GM23248 (cell line): ENCODE measurements at regions not wholly inside any gene's neighbourhood (a gene's known extent, or its start where the extent isn't known, plus 50 kb on each side); places are given as distances from the start of the nearest gene placed in this dataset.

Experiments
- EZH2 ChIP-seq: fragments of 200-600 bp; sonication (generic); IDR thresholded peaks from 2 replicates; pipeline ENCODE4 v1.6.1; 2018; ENCODE audit warnings: antibody characterized with exemption, mild to moderate bottlenecking; ENCODE audit not compliant: insufficient read depth, poor library complexity, severe bottlenecking
- EZH2phosphoT487 ChIP-seq: fragments of 200-600 bp; sonication (generic); IDR thresholded peaks from 2 replicates; pipeline ENCODE4 v1.6.1; 2018; ENCODE audit warnings: antibody characterized with exemption, moderate library complexity, mild to moderate bottlenecking, low read depth; ENCODE audit not compliant: insufficient read depth

GRCh38 chr2:64212801-64213321, 68.6 kb upstream of the PELI1 start:
- TF ChIP-seq EZH2 (no peak), EZH2phosphoT487 (no peak)
